ENCODE measurements at regions not wholly inside any gene's neighbourhood (a gene's known extent, or its start where the extent isn't known, plus 50 kb on each side); places are given as distances from the start of the nearest gene placed in this dataset.

- ChIA-PET CTCF (no interaction called here), POLR2A (no interaction called here)
Measured at GRCh38 chr12:41899577-41899976, 245.1 kb downstream of the GXYLT1 start.

GRCh38 chr12:41897593-41897992 lies 247.1 kb downstream of the GXYLT1 start:
- ChIA-PET CTCF (no interaction called here), POLR2A (no interaction called here)

- ChIA-PET POLR2A (no interaction called here), CTCF (no interaction called here)
Measured at GRCh38 chr12:41893491-41893890, 251.2 kb downstream of the GXYLT1 start.

GRCh38 chr12:41892302-41892701 lies 252.4 kb downstream of the GXYLT1 start:
- CTCF ChIA-PET: no interaction called here

GRCh38 chr12:41891226-41891625 lies 253.4 kb downstream of the GXYLT1 start:
- ChIA-PET CTCF (no interaction called here), POLR2A (no interaction called here)

More at GRCh38 chr12:41892302-41892701, 252.4 kb downstream of the GXYLT1 start:
- POLR2A ChIA-PET: no interaction called here

GRCh38 chr12:41888285-41888684 lies 256.4 kb downstream of the GXYLT1 start:
- POLR2A ChIA-PET: no interaction called here
- CTCF ChIA-PET: no interaction called here

- ChIA-PET CTCF (no interaction called here), POLR2A (no interaction called here)
Measured at GRCh38 chr12:41881891-41882805, 262.5 kb downstream of the GXYLT1 start.

GRCh38 chr12:41869432-41869831 lies 275.2 kb downstream of the GXYLT1 start:
- ChIA-PET CTCF (no interaction called here), POLR2A (no interaction called here)

- CTCF ChIA-PET: no interaction called here
Measured at GRCh38 chr12:41866878-41867430, 277.7 kb downstream of the GXYLT1 start.

GRCh38 chr12:41856228-41856627 lies 288.4 kb downstream of the GXYLT1 start:
- POLR2A ChIA-PET: no interaction called here
- CTCF ChIA-PET: no interaction called here

More at GRCh38 chr12:41866878-41867430, 277.7 kb downstream of the GXYLT1 start:
- POLR2A ChIA-PET: no interaction called here

- CTCF ChIA-PET: no interaction called here
- POLR2A ChIA-PET: no interaction called here
Measured at GRCh38 chr12:41850046-41850445, 294.6 kb downstream of the GXYLT1 start.

GRCh38 chr12:41846718-41847117 lies 298.0 kb downstream of the GXYLT1 start:
- CTCF ChIA-PET: no interaction called here
- POLR2A ChIA-PET: no interaction called here

- CTCF ChIA-PET: no interaction called here
- POLR2A ChIA-PET: no interaction called here
Measured at GRCh38 chr12:41836416-41836815, 308.3 kb downstream of the GXYLT1 start.

GRCh38 chr12:41835556-41835955 lies 309.1 kb downstream of the GXYLT1 start:
- CTCF ChIA-PET: no interaction called here

GRCh38 chr12:41819948-41820347 lies 324.7 kb downstream of the GXYLT1 start:
- POLR2A ChIA-PET: no interaction called here
- CTCF ChIA-PET: no interaction called here

More at GRCh38 chr12:41835556-41835955, 309.1 kb downstream of the GXYLT1 start:
- POLR2A ChIA-PET: no interaction called here

- CTCF ChIA-PET: no interaction called here
- POLR2A ChIA-PET: no interaction called here
Measured at GRCh38 chr12:41804026-41804425, 340.6 kb downstream of the GXYLT1 start.

- POLR2A ChIA-PET: no interaction called here
- CTCF ChIA-PET: no interaction called here
Measured at GRCh38 chr12:41802803-41803202, 341.9 kb downstream of the GXYLT1 start.

- ChIA-PET CTCF (no interaction called here), POLR2A (no interaction called here)
Measured at GRCh38 chr12:41801261-41801660, 343.4 kb downstream of the GXYLT1 start.

GRCh38 chr12:41799671-41800070 lies 345.0 kb downstream of the GXYLT1 start:
- CTCF ChIA-PET: no interaction called here
- POLR2A ChIA-PET: no interaction called here

- ChIA-PET CTCF (no interaction called here), POLR2A (no interaction called here)
Measured at GRCh38 chr12:41795910-41796309, 348.8 kb downstream of the GXYLT1 start.

- CTCF ChIA-PET: no interaction called here
- POLR2A ChIA-PET: no interaction called here
Measured at GRCh38 chr12:41795051-41795600, 349.5 kb downstream of the GXYLT1 start.

- ChIA-PET POLR2A (no interaction called here), CTCF (no interaction called here)
Measured at GRCh38 chr12:41794336-41794735, 350.3 kb downstream of the GXYLT1 start.

Measured in activated CD8-positive, alpha-beta memory T cell treated with anti-CD3 and anti-CD28 coated beads for 36 hours (primary cell).